ENCODE measurements at regions not wholly inside any gene's neighbourhood (a gene's known extent, or its start where the extent isn't known, plus 50 kb on each side); places are given as distances from the start of the nearest gene placed in this dataset.
"Not testable (repeated sequence)": the region's sequence is repeated elsewhere in the genome, so short reads cannot be mapped to it uniquely, and the experiment has no call there.

- peak; percentile 26 for DNase-seq
These were observed 227.3 kb downstream of the KTN1 start for GRCh38 chr14:55807053-55807880.

GRCh38 chr14:55807881-55808379 lies 227.9 kb downstream of the KTN1 start:
- DNase-seq: no peak

GRCh38 chr14:55813630-55814029 lies 233.6 kb downstream of the KTN1 start:
- no peak for DNase-seq

- no peak for DNase-seq
These were observed 234.1 kb downstream of the KTN1 start for GRCh38 chr14:55814064-55814463.

- no peak for DNase-seq
These were observed 234.9 kb downstream of the KTN1 start for GRCh38 chr14:55814873-55815272.

GRCh38 chr14:55816225-55816624 lies 236.2 kb downstream of the KTN1 start:
- DNase-seq: no peak

- no peak for DNase-seq
These were observed 239.8 kb downstream of the KTN1 start for GRCh38 chr14:55819610-55820304.

- DNase-seq: no peak
These were observed 242.9 kb downstream of the KTN1 start for GRCh38 chr14:55822906-55823305.

- DNase-seq: no peak
These were observed 252.3 kb downstream of the KTN1 start for GRCh38 chr14:55832122-55832911.

- no peak for DNase-seq
These were observed 253.0 kb downstream of the KTN1 start for GRCh38 chr14:55832974-55833373.

- DNase-seq: no peak
These were observed 254.4 kb downstream of the KTN1 start for GRCh38 chr14:55834390-55834789.

- DNase-seq: no peak
These were observed 256.0 kb downstream of the KTN1 start for GRCh38 chr14:55835985-55836384.

GRCh38 chr14:55837467-55837866 lies 257.5 kb downstream of the KTN1 start:
- DNase-seq: no peak

GRCh38 chr14:55838529-55839052 lies 258.6 kb downstream of the KTN1 start:
- no peak for DNase-seq

- not testable (repeated sequence) for DNase-seq
These were observed 259.4 kb downstream of the KTN1 start for GRCh38 chr14:55839301-55839947.

GRCh38 chr14:55840821-55841220 lies 260.8 kb downstream of the KTN1 start:
- no peak for DNase-seq

GRCh38 chr14:55841625-55842024 lies 261.6 kb downstream of the KTN1 start:
- no peak for DNase-seq

- DNase-seq: no peak
These were observed 263.9 kb downstream of the KTN1 start for GRCh38 chr14:55843718-55844403.

- DNase-seq: no peak
These were observed 266.2 kb downstream of the KTN1 start for GRCh38 chr14:55845963-55846825.

- DNase-seq: no peak
These were observed 266.9 kb downstream of the KTN1 start for GRCh38 chr14:55846826-55847446.
